ENCODE measurements at regions not wholly inside any gene's neighbourhood (a gene's known extent, or its start where the extent isn't known, plus 50 kb on each side); places are given as distances from the start of the nearest gene placed in this dataset.

DNA sequence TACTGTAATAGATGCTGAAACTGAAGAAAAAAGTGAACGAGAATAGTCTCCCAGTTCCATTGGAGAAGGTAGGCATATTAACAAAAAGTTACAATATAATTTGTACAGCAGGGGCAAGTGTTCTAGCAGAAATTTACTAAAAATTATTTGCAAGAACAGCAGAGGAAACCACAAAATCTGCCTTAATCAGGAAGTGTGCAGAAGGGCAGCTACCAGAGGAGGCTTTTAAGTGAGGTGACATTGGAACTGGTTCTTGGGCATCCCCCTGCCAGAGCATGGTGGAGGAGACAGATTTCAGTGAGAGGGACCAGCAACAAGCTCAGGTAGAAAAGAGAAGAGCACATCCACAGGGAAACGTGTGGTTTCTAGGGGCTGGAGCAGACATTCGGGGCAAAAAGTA is 279.3 kb upstream of the CAMK1G start:
- intact Hi-C loops (cut with DNase I; ENCODE audit: low total_unique reads) (no loop called here), in situ Hi-C loops (cut with MboI; ENCODE audit: low pct_ligation_motif_present in 1 of 4, low pct_unique_long_range_greater_than_20kb in 1 of 4, low sequenced_read_pairs in 3 of 4) (no loop called here)

DNA sequence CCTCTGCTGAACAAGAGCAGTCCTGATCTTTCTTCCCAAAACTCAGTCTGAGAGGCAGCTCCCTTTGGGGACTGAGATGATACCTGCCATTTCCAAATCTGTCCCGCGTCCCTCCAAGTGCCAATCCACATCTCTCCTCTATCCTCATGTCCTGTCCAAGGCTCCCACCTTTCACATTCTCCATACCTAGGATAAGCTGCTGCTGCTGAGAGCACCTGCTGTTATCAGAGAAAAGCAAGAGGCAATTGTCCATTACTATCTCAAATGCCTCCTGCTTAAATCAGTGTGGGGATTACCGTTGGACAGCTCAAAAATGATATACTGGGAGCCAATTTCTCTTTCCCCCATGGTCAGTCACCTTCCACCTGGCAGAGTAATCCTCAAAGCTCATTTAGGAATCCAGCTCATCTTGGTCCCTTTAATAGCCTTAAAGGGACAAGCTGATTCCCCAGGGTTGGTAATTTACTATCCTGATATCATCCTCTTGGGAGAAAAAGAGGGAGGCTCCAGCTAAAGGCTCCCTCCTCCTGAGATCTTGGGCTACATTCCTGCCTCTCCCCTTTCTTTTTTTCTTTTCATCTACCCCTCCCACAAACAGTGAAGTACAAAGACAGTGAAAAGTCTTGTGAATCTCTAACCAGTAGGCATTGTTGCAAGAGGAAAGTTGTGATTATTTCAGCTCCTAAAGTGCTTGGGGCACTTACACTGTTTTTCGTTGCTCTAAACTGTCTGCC is 278.1 kb upstream of the CAMK1G start:
- TF ChIP-seq EP300 (IDR thresholded peaks at IDR 0.05; ENCODE audit: low read depth) = no peak
- TF ChIP-seq, protein P1, sequence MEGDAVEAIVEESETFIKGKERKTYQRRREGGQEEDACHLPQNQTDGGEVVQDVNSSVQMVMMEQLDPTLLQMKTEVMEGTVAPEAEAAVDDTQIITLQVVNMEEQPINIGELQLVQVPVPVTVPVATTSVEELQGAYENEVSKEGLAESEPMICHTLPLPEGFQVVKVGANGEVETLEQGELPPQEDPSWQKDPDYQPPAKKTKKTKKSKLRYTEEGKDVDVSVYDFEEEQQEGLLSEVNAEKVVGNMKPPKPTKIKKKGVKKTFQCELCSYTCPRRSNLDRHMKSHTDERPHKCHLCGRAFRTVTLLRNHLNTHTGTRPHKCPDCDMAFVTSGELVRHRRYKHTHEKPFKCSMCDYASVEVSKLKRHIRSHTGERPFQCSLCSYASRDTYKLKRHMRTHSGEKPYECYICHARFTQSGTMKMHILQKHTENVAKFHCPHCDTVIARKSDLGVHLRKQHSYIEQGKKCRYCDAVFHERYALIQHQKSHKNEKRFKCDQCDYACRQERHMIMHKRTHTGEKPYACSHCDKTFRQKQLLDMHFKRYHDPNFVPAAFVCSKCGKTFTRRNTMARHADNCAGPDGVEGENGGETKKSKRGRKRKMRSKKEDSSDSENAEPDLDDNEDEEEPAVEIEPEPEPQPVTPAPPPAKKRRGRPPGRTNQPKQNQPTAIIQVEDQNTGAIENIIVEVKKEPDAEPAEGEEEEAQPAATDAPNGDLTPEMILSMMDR (IDR thresholded peaks at IDR 0.05) = no peak
- TF ChIP-seq POLR2A (IDR thresholded peaks at IDR 0.05) = no peak
- TF ChIP-seq POLR2AphosphoS5 (IDR thresholded peaks at IDR 0.05) = no peak
- Histone ChIP-seq H3K27ac (no peak overlapping the region), H3K9me3 (no peaks in the 10 kb centered on the region), H3K27me3 (no peaks in the 10 kb centered on the region), H3K36me3 (no peaks in the 10 kb centered on the region), H3K4me3 (no peak overlapping the region), H3K4me1 (no peaks in the 10 kb centered on the region)
- in situ Hi-C loops (cut with MboI; ENCODE audit: low pct_ligation_motif_present in 1 of 4, low pct_unique_long_range_greater_than_20kb in 1 of 4, low sequenced_read_pairs in 3 of 4) (no loop called here), intact Hi-C loops (cut with DNase I; ENCODE audit: low total_unique reads) (no loop called here)
- DNase-seq = no peak
- WGBS, 2 donors (ENCODE audit: low coverage in 1 of 2) = 7 to 73% methylated on average over 2 to 4 of the region's 4 CpGs

More for the DNA sequence above, 279.3 kb upstream of the CAMK1G start:
- no peaks in the 10 kb centered on the region for H3K36me3 ChIP-seq
- no peaks in the 10 kb centered on the region for H3K27me3 ChIP-seq
- WGBS, 2 donors (ENCODE audit: low coverage in 1 of 2) = 73 to 87% methylated on average over 3 of the region's 3 CpGs
- no peak for DNase-seq
- no peaks in the 10 kb centered on the region for H3K4me1 ChIP-seq
- no peak overlapping the region for H3K4me3 ChIP-seq
- TF ChIP-seq POLR2AphosphoS5 (IDR thresholded peaks at IDR 0.05) (no peak), EP300 (IDR thresholded peaks at IDR 0.05; ENCODE audit: low read depth) (no peak), POLR2A (IDR thresholded peaks at IDR 0.05) (no peak)
- TF ChIP-seq, protein P1 (IDR thresholded peaks at IDR 0.05) = no peak
- no peaks in the 10 kb centered on the region for H3K9me3 ChIP-seq
- no peak overlapping the region for H3K27ac ChIP-seq

DNA sequence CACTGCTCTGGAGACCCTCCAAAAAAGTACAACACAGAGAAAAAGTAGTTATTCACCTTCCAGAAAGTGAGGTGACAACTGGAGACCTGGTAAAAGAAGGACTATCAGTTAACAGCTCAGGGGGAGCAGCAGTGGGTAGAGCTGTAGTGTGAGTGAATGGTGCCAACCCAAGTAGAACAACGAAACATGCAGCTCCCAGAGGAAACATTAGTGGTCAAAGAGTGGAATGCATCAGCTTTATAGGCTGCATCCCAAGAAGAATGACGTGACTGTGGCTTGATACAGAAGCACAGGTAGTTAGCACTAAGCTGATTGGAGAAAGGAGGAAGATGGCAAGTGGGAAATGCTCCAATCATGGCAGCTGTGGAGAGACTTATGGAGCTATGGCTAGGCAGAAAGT is 275.7 kb upstream of the CAMK1G start:
- Histone ChIP-seq H3K27me3 (no peaks in the 10 kb centered on the region), H3K27ac (no peak overlapping the region), H3K9me3 (no peaks in the 10 kb centered on the region), H3K4me3 (no peak overlapping the region), H3K36me3 (no peaks in the 10 kb centered on the region), H3K4me1 (no peaks in the 10 kb centered on the region)
- intact Hi-C loops (cut with DNase I; ENCODE audit: low total_unique reads) (no loop called here), in situ Hi-C loops (cut with MboI; ENCODE audit: low pct_ligation_motif_present in 1 of 4, low pct_unique_long_range_greater_than_20kb in 1 of 4, low sequenced_read_pairs in 3 of 4) (no loop called here)
- 59 to 83% methylated on average over 1 to 2 of the region's 2 CpGs for WGBS, 2 donors (ENCODE audit: low coverage in 1 of 2)
- no peak for DNase-seq
- TF ChIP-seq POLR2AphosphoS5 (IDR thresholded peaks at IDR 0.05) (no peak), EP300 (IDR thresholded peaks at IDR 0.05; ENCODE audit: low read depth) (no peak), POLR2A (IDR thresholded peaks at IDR 0.05) (no peak)
- TF ChIP-seq, protein P1 (IDR thresholded peaks at IDR 0.05) = no peak

DNA sequence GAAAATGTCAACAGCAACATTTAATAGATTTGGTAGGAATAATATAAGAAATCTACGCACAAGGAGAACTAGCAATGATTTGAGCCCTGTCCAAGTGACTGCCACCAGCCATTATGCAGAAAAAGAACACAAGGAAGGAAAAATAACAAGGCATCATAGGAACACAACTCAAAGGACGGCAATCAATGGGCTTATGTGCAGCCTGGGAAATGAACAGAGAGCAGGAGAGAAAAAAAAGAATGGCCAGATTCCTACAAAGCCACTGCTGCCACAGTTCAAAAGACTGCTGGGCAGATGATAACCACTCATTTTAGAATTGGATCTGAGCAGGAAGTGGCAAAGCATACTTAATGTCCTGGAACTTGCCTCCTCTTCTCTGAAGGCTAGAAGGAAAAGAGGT is 274.3 kb upstream of the CAMK1G start:
- intact Hi-C loops (cut with DNase I; ENCODE audit: low total_unique reads) = no loop called here
- no peak for TF ChIP-seq EP300 (IDR thresholded peaks at IDR 0.05; ENCODE audit: low read depth)
- TF ChIP-seq POLR2A (IDR thresholded peaks at IDR 0.05) = no peak
- TF ChIP-seq, protein P1 (IDR thresholded peaks at IDR 0.05) = no peak
- TF ChIP-seq POLR2AphosphoS5 (IDR thresholded peaks at IDR 0.05) = no peak
- in situ Hi-C loops (cut with MboI; ENCODE audit: low pct_ligation_motif_present in 1 of 4, low pct_unique_long_range_greater_than_20kb in 1 of 4, low sequenced_read_pairs in 3 of 4) = no loop called here
- Histone ChIP-seq H3K9me3 (no peaks in the 10 kb centered on the region), H3K27me3 (no peaks in the 10 kb centered on the region), H3K4me3 (no peak overlapping the region), H3K27ac (no peak overlapping the region), H3K4me1 (no peaks in the 10 kb centered on the region), H3K36me3 (no peaks in the 10 kb centered on the region)
- DNase-seq = no peak
- 67 to 72% methylated on average over 1 to 2 of the region's 2 CpGs for WGBS, 2 donors (ENCODE audit: low coverage in 1 of 2)
